ENCODE measurements at regions not wholly inside any gene's neighbourhood (a gene's known extent, or its start where the extent isn't known, plus 50 kb on each side); places are given as distances from the start of the nearest gene placed in this dataset.

GRCh38 chr5:60376860-60377259 lies 323.1 kb downstream of the DEPDC1B start:
- DNase-seq (ENCODE audit: low read depth in 2 of 2), result no peak

GRCh38 chr5:60374409-60374808 lies 325.6 kb downstream of the DEPDC1B start:
- DNase-seq (ENCODE audit: low read depth in 2 of 2), result no peak

GRCh38 chr5:60372786-60373185 lies 327.2 kb downstream of the DEPDC1B start:
- no peak for DNase-seq (ENCODE audit: low read depth in 2 of 2)

GRCh38 chr5:60371065-60371464 lies 328.9 kb downstream of the DEPDC1B start:
- no peak for DNase-seq (ENCODE audit: low read depth in 2 of 2)

DNA sequence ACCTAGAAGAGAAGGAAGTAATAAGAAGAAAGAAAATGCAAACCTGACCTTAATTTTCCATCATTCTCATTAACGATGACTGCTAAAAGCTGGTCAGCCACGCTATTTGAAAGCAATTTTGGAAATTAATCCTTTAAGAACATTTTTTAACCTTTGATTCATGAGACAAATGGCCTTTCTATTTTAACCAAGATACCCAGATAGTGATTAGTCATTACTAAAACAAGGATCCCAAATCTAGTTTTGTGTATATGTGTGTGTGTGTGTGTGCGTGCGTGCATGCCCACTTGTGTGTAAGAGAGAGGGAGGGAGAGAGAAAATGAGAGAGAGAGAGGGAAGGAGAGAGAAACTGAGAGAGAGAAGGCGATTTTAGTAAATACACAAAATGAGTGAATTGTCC lies 329.5 kb downstream of the DEPDC1B start:
- no peak for DNase-seq (ENCODE audit: low read depth in 2 of 2)

DNA sequence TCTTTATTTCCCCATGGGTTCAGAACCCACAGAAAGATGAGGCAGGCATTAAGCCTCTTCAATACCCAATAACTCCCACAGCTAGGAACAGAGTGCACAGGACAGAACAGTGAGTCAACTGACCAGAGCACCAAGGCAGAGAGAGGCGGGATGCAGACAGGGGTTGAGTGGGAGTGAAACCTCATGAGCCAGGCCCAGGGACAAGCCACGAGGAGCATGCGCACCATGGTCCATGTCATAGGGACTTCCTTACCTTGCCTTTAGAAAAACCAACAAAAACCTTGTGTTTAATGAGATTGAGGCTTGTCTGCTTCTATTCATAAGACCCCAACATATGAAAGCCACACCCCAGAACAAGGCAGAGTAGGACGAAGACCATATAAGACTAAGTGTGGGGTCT lies 330.6 kb downstream of the DEPDC1B start:
- no peak for DNase-seq (ENCODE audit: low read depth in 2 of 2)

DNA sequence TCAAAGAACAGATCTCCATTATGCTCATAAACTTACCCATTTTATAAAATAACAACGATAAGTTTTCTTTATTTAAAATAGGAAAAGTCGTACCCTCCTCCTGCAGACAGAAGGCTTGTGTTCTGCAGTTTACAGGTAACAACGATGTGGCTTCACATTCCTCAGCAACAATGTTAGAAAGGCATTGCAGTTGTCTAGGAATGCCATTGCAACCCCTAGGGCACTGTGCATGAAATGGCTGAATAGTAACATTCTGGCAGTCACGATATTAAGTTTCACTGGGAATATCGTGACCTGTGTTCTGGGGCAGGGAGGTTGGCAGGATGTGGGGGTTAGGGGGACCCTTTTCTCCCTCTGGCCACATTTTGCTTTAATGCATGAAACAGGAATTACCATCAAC lies 331.9 kb downstream of the DEPDC1B start:
- DNase-seq (ENCODE audit: low read depth in 2 of 2), result no peak

DNA sequence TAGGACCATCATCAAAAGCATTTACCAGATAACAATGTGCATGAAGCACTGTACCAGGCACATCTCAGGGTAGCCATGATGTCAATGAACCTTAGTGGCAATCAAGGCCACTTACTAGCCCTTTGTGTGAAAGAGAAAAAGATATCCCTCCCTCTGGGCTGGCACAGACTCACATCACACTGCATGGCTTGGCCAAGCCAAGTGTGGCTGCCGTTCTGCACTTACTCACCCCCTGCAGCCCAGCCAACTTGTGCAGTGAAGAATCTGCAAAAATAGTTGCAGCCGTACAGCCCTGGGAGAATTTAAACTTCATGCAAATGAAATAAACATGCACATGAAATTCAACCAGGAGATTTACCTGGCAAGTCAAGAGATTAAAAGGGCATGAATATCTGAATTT lies 333.5 kb downstream of the DEPDC1B start:
- no peak for DNase-seq (ENCODE audit: low read depth in 2 of 2)

DNA sequence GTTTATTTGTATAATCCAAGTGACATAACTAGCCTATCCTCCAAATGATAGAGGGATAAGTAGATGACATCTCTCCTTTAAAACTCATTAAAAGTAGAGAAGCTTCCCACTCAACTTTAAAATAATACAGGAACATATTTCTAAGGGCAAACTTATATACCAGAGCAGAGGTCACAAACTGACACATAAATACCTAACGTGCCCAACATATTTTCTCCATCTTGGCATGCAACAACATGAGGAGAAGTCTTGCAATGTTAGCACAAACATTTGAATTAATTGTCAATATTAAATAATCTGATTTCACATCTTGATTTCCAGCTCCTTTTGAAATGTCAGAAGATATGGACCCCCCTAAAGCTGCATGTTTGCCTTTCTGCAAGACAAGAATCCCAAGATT lies 335.0 kb downstream of the DEPDC1B start:
- DNase-seq (ENCODE audit: low read depth in 2 of 2), result no peak

DNA sequence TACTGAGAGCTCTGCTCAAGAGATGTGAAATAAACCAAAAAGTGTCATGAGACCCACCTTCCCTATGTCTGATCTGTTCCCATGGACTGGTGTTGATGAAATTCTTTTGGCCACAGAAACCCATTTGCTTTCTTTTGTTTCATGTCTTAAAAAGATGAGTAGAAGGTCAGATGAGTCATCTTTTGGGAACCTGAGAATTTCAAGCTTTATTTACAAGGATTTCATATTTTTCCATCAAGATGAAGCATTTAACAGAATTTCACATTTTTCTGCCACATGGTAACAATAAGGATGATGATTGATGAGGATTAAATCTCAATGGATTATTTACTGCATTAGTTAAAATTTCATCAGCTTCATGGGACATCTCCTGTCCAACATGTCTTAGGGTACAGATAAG lies 337.8 kb downstream of the DEPDC1B start:
- peak; percentile 69 to 76 for DNase-seq (ENCODE audit: low read depth in 2 of 2)

GRCh38 chr5:60360355-60360754 lies 339.6 kb downstream of the DEPDC1B start:
- no peak for DNase-seq (ENCODE audit: low read depth in 2 of 2)

- no peak for DNase-seq (ENCODE audit: low read depth in 2 of 2)
Measured at GRCh38 chr5:60357302-60357701, 342.7 kb downstream of the DEPDC1B start.

GRCh38 chr5:60356745-60357144 lies 343.2 kb downstream of the DEPDC1B start:
- no peak for DNase-seq (ENCODE audit: low read depth in 2 of 2)

DNA sequence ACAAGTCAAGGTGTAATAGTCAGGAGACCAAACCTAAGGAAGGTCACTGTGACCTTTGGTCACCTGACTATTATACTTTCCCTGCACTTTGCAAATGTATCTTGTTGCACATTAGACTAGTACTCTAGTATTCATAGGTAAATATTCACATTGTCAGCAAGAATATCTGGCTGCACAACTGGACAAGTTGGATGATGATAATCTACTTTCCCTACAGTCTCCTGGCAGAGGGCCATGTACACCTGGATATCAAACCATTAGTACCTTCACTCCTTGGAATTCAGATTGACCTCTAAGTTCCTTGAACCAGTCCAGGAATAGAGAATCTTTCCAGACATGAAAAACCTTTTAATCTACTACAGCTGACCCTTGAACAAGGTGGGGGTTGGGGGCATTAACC lies 344.8 kb downstream of the DEPDC1B start:
- no peak for DNase-seq (ENCODE audit: low read depth in 2 of 2)

DNA sequence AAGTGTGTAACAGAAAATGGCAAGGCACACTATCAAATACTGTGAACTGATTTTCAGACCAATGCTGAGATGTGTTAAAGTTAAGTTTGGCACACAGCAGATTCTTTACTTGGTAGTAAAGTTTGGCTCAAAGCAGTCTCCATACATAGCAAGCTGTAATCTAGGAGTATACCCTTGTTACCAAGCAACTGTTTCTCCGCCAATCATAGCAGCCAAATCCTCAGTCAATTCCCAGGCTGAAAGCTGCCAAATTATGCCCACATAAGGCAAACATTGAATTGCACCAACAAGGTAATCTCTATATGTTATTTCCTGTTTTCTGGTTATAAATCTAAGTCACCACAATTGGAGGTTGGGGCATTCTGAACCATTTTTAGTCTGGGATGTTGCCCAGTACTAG lies 345.7 kb downstream of the DEPDC1B start:
- DNase-seq (ENCODE audit: low read depth in 2 of 2), result no peak

DNA sequence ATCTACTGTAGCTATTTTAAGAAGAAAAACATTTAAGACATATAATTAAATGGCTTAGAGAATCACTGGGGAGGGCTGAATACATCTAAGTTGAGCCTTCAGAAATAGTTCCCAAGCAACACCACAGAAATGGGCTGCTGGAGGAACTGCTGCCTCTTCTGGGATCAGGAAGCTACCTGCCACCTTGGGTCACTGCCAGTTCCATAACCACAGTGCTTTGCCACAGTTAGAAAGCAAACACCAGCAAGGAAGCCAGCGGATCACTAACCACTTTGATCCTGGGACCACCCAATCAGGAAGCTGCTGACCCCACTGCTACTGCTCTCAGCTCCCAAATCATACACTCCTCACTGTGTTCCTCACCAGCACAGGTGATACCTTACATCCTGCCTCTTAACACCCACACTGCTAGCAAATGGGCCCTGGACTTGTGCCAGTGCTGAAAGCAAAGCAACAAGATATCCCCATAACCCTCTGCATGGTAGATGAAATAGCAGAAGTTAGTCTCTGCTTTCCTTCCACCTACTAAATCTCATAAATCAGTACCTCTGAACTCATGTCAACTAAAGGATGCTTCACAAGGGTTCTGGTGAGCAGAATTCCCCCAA lies 346.9 kb downstream of the DEPDC1B start:
- no peak for DNase-seq (ENCODE audit: low read depth in 2 of 2)

- no peak for DNase-seq (ENCODE audit: low read depth in 2 of 2)
Measured at GRCh38 chr5:60350794-60351193, 349.2 kb downstream of the DEPDC1B start.

DNA sequence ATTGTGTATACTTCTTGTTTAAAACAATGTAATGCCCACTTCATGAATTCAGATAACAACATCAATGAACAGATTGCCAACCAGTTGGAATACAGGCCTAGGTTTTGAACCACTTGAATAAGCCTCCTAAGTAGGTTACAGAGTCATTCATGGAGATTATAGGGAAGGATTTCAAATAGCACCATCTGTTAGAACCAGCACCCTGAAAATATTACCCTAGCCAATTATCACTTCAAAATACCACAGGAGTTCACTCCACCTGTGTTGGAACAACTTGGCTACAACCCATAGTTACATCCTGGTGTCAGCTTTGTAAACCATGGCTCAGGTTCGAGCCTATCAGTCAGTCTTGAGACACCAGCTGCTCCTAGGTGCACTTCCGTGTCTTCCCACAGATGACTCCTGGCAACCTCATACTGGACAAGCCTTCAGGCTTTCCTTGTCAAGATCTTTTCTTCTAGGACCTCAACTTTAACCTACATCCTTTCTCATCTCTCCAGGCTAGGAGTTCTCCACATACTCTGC lies 350.0 kb downstream of the DEPDC1B start:
- no peak for DNase-seq (ENCODE audit: low read depth in 2 of 2)

- DNase-seq (ENCODE audit: low read depth in 2 of 2), result no peak
Measured at GRCh38 chr5:60346393-60346792, 353.6 kb downstream of the DEPDC1B start.

- no peak for DNase-seq (ENCODE audit: low read depth in 2 of 2)
Measured at GRCh38 chr5:60343102-60343501, 356.9 kb downstream of the DEPDC1B start.

GRCh38 chr5:60340965-60341471 lies 358.9 kb downstream of the DEPDC1B start:
- DNase-seq (ENCODE audit: low read depth in 2 of 2), result no peak

- no peak for DNase-seq (ENCODE audit: low read depth in 2 of 2)
Measured at GRCh38 chr5:60340326-60340725, 359.6 kb downstream of the DEPDC1B start.

DNA sequence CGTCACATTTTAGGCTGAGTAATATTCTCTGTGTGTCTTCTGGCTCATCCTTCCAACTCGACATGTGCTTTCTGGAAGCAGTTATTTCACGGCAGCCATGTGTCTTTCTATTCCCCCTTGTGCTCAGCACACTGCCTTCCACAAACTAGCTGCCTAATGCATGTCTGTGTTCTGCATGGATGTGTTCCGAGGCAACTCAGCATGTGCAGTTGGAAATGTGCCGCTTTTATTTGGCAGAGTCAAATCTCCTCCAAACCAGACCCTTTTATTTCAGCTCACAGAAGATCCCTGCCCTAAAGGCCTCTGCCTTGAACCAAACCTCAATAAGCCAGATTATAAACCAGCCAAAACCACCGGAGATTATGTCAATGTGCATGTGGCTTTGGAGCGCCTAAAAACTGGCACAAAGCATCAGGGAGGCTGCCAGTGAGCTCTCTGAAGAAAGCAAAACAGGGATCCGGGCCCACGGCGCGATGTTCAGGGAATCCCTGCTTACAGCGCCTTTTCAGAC lies 360.2 kb downstream of the DEPDC1B start:
- DNase-seq (ENCODE audit: low read depth in 2 of 2), result peak in 1 of 2 experiments; percentile 16

- no peak for DNase-seq (ENCODE audit: low read depth in 2 of 2)
Measured at GRCh38 chr5:60338846-60339245, 361.1 kb downstream of the DEPDC1B start.

Data from fibroblast of skin of left quadriceps (primary cell).